Immature natural killer cell (primary cell): ENCODE measurements at regions not wholly inside any gene's neighbourhood (a gene's known extent, or its start where the extent isn't known, plus 50 kb on each side); places are given as distances from the start of the nearest gene placed in this dataset.

Experiments
- DNase-seq, 3 donors: peaks; one replicate each; pipeline ENCODE4 v3.0.0; 2022; ENCODE audit warnings: mixed read lengths in 1 of 3
- H3K27ac Mint-ChIP-seq, 6 donors: one replicate each; pipeline ENCODE4 v1.8.0; 2020; ENCODE audit warnings: mixed read lengths in 6 of 6, mild to moderate bottlenecking in 5 of 6, inconsistent platforms in 4 of 6, moderate library complexity in 3 of 6
- H3K27me3 Mint-ChIP-seq, 3 donors: one replicate each; pipeline ENCODE4 v1.8.0; 2020 to 2021; ENCODE audit warnings: low read depth in 3 of 3, mild to moderate bottlenecking in 3 of 3, mixed read lengths in 3 of 3, moderate library complexity in 3 of 3, inconsistent platforms in 1 of 3
- H3K36me3 Mint-ChIP-seq, 3 donors: one replicate each; pipeline ENCODE4 v1.8.0; 2020; ENCODE audit warnings: mixed read lengths in 3 of 3, inconsistent platforms in 2 of 3, mild to moderate bottlenecking in 2 of 3
- H3K4me1 Mint-ChIP-seq, 2 donors: one replicate each; pipeline ENCODE4 v1.8.0; 2020; ENCODE audit warnings: inconsistent platforms in 2 of 2, mild to moderate bottlenecking in 2 of 2, mixed read lengths in 2 of 2, moderate library complexity in 1 of 2
- H3K4me3 Mint-ChIP-seq, 5 donors: one replicate each; pipeline ENCODE4 v1.8.0; 2020; ENCODE audit warnings: mild to moderate bottlenecking in 5 of 5, mixed read lengths in 5 of 5, inconsistent platforms in 3 of 5, moderate library complexity in 3 of 5
- H3K9me3 Mint-ChIP-seq, 6 donors: one replicate each; pipeline ENCODE4 v1.8.0; 2020; ENCODE audit warnings: mild to moderate bottlenecking in 6 of 6, mixed read lengths in 6 of 6, inconsistent platforms in 4 of 6, moderate library complexity in 3 of 6

- Mint-ChIP-seq H3K36me3 (no peaks in the 10 kb centered on the region), H3K27me3 (peaks cover 0 to 3% (median 1%) of the 10 kb centered on the region in 3 donors), H3K27ac (no peak overlapping the region), H3K4me1 (no peaks in the 10 kb centered on the region), H3K4me3 (no peak overlapping the region), H3K9me3 (peaks cover 0 to 5% (median 0%) of the 10 kb centered on the region in 6 donors)
- DNase-seq, result no peak
Observed at GRCh38 chr3:25114532-25114931, 313.5 kb upstream of the RARB start.

DNA sequence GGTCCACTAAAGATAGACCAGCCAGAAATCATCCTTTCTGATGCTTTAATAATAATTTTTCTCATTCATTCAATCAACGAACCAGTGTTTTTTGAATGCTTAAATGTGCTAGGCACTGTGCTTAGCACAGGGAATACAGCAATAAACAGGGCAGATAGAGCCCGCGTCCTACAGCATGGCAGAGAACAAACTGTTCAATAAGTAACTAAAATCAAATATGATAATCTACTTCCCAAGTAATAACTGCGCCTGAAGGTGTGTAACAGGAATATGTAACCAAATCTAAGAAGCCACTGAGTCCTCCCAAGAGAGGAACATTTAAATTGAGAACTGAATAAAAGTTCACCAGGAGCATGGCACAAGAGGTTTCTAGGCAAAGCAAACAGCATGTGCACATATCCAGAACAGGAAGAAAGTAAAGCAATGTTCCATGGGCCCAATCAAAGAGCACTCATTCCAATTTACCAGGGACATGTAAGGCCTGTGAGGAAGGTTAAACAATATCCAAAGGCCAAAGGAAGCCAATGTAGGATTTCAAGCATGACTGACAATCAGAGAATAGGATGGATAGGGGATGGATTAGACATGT is 311.0 kb upstream of the RARB start:
- peaks cover 0 to 7% (median 0%) of the 10 kb centered on the region in 6 donors for H3K9me3 Mint-ChIP-seq
- H3K27ac Mint-ChIP-seq, result no peak overlapping the region
- DNase-seq, result no peak
- no peaks in the 10 kb centered on the region for H3K36me3 Mint-ChIP-seq
- H3K4me3 Mint-ChIP-seq, result no peak overlapping the region
- peaks cover 0 to 5% (median 1%) of the 10 kb centered on the region in 3 donors for H3K27me3 Mint-ChIP-seq
- no peaks in the 10 kb centered on the region for H3K4me1 Mint-ChIP-seq

GRCh38 chr3:25119682-25120081 is 308.4 kb upstream of the RARB start:
- no peaks in the 10 kb centered on the region for H3K36me3 Mint-ChIP-seq
- no peak overlapping the region for H3K27ac Mint-ChIP-seq
- no peaks in the 10 kb centered on the region for H3K4me1 Mint-ChIP-seq
- no peak overlapping the region for H3K4me3 Mint-ChIP-seq
- H3K27me3 Mint-ChIP-seq, result peaks cover 0 to 5% (median 1%) of the 10 kb centered on the region in 3 donors
- no peak for DNase-seq
- H3K9me3 Mint-ChIP-seq, result peaks cover 0 to 7% (median 0%) of the 10 kb centered on the region in 6 donors

DNA sequence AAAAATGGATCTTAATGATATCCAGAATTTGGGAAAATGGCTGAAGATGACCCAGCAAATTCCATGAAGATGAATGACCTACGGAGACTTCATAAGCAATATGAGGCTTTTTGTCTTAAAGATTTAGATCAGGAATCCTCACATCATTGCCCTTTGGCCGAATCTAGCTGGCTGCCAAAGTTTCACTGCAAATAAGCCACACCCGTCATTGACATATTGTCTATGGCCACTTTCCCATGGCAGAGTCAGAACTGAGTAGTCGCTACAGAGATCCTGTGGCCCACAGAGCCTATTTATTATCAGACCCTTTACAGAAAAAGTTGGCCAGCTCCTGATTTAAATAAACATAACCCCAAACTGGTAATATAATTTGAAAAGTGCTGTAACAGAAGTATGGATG is 307.4 kb upstream of the RARB start:
- Mint-ChIP-seq H3K27me3 (peaks cover 0 to 5% (median 1%) of the 10 kb centered on the region in 3 donors), H3K27ac (no peak overlapping the region), H3K9me3 (peaks cover 0 to 6% (median 0%) of the 10 kb centered on the region in 6 donors), H3K36me3 (no peaks in the 10 kb centered on the region), H3K4me1 (no peaks in the 10 kb centered on the region), H3K4me3 (no peak overlapping the region)
- DNase-seq, result no peak

- Mint-ChIP-seq H3K9me3 (peaks cover 3 to 16% (median 7%) of the 10 kb centered on the region in 6 donors), H3K36me3 (no peaks in the 10 kb centered on the region), H3K27me3 (peaks cover 0 to 2% (median 1%) of the 10 kb centered on the region in 3 donors), H3K4me1 (no peaks in the 10 kb centered on the region), H3K27ac (no peak overlapping the region), H3K4me3 (no peak overlapping the region)
- no peak for DNase-seq
Observed at GRCh38 chr3:25125201-25125600, 302.9 kb upstream of the RARB start.

DNA sequence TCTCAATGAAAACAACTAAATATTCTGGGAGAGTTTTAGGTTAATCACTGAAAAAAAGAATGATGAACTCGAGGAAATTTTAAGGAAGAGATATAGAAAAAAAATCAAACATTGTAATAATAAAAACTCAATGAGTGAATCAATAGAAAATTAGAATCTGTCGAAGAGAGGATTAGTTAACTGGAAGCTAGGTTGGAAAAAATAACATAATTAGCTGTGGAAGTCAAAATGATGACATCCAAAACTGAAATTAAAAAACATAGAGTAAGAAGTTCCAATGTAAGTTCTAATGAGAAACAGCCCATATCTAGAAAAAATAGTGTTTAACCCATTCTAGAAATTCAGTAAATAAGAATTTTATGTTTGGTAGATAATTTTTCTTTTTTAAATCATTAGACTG is 299.3 kb upstream of the RARB start:
- no peaks in the 10 kb centered on the region for H3K4me1 Mint-ChIP-seq
- H3K36me3 Mint-ChIP-seq, result no peaks in the 10 kb centered on the region
- peaks cover 0 to 2% (median 0%) of the 10 kb centered on the region in 3 donors for H3K27me3 Mint-ChIP-seq
- peaks cover 4 to 21% (median 8%) of the 10 kb centered on the region in 6 donors for H3K9me3 Mint-ChIP-seq
- no peak for DNase-seq
- H3K27ac Mint-ChIP-seq, result no peak overlapping the region
- no peak overlapping the region for H3K4me3 Mint-ChIP-seq

GRCh38 chr3:25130724-25131520 is 297.1 kb upstream of the RARB start:
- Mint-ChIP-seq H3K27ac (no peak overlapping the region), H3K27me3 (peaks cover 0 to 2% (median 0%) of the 10 kb centered on the region in 3 donors), H3K9me3 (peaks cover 5 to 21% (median 8%) of the 10 kb centered on the region in 6 donors), H3K36me3 (no peaks in the 10 kb centered on the region), H3K4me1 (no peaks in the 10 kb centered on the region), H3K4me3 (no peak overlapping the region)
- DNase-seq, result no peak

DNA sequence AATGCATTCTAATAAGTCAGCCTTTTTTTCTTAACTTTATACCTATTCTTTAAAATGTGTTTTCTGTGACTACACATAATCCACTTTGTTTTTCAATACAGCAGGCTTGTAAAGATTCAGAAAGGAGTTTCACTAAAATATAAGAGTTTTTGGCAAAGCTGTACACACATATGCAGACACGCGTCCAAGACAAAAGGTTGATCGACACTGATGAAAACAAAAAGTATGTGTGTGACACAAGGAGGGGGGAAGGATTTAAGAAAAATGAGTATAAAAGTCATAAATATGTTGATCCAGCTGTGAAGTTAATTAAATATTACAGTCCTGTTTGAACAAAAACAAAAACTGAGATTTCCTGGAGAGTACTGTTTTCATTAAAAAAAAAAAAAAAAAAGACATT is 294.5 kb upstream of the RARB start:
- peaks cover 0 to 2% (median 0%) of the 10 kb centered on the region in 3 donors for H3K27me3 Mint-ChIP-seq
- H3K36me3 Mint-ChIP-seq, result no peaks in the 10 kb centered on the region
- no peak for DNase-seq
- H3K27ac Mint-ChIP-seq, result no peak overlapping the region
- H3K9me3 Mint-ChIP-seq, result peaks cover 2 to 12% (median 6%) of the 10 kb centered on the region in 6 donors
- no peak overlapping the region for H3K4me3 Mint-ChIP-seq
- no peaks in the 10 kb centered on the region for H3K4me1 Mint-ChIP-seq

DNA sequence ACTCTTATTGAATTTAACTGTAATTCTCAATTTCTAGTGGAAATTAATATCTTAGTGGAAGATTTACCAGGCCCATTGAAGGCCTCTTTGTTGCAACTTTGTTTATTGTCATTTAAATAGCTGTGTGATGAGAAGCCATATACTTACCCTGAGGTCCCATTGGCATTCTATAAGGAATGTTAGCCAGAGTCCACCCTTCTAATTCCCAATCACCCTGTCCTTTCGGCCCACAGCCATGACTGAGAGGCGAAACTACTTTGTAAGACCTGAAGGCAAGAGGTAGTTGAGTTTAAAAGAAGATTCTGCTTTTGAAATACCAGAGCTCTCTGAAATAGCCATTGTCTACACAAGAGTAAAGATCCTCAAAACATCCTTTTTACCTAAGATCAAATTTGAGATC is 290.5 kb upstream of the RARB start:
- no peaks in the 10 kb centered on the region for H3K36me3 Mint-ChIP-seq
- H3K9me3 Mint-ChIP-seq, result peaks cover 0 to 5% (median 0%) of the 10 kb centered on the region in 6 donors
- no peaks in the 10 kb centered on the region for H3K4me1 Mint-ChIP-seq
- peaks cover 0 to 2% (median 0%) of the 10 kb centered on the region in 3 donors for H3K27me3 Mint-ChIP-seq
- no peak overlapping the region for H3K27ac Mint-ChIP-seq
- H3K4me3 Mint-ChIP-seq, result no peak overlapping the region
- DNase-seq, result no peak

DNA sequence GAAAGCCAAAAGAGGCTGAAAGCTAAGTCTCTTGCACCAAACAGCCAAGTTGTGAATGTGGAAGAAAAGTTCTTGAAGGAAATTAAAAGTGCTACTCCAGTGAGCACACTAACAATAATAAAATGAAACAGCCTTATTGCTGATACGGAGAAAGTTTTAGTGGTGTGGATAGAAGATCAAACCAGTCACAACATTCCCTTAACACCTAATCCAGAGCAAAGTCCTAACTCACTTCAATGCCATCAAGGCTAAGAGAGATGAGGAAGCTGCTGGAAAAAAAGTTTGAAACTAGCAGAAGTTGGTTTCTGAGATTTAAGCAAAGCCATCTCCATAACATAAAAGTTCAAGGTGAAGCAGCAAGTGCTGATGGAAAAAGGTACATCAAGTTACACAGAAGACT is 288.8 kb upstream of the RARB start:
- Mint-ChIP-seq H3K27me3 (peaks cover 0 to 2% (median 0%) of the 10 kb centered on the region in 3 donors), H3K9me3 (peaks cover 0 to 5% (median 0%) of the 10 kb centered on the region in 6 donors), H3K4me1 (no peaks in the 10 kb centered on the region), H3K27ac (no peak overlapping the region), H3K4me3 (no peak overlapping the region), H3K36me3 (no peaks in the 10 kb centered on the region)
- DNase-seq, result no peak

- no peak overlapping the region for H3K4me3 Mint-ChIP-seq
- no peaks in the 10 kb centered on the region for H3K4me1 Mint-ChIP-seq
- peaks cover 0 to 1% (median 0%) of the 10 kb centered on the region in 3 donors for H3K27me3 Mint-ChIP-seq
- DNase-seq, result no peak
- no peaks in the 10 kb centered on the region for H3K36me3 Mint-ChIP-seq
- H3K27ac Mint-ChIP-seq, result no peak overlapping the region
- peaks cover 0 to 10% (median 1%) of the 10 kb centered on the region in 6 donors for H3K9me3 Mint-ChIP-seq
Observed at GRCh38 chr3:25142609-25143355, 285.3 kb upstream of the RARB start.

DNA sequence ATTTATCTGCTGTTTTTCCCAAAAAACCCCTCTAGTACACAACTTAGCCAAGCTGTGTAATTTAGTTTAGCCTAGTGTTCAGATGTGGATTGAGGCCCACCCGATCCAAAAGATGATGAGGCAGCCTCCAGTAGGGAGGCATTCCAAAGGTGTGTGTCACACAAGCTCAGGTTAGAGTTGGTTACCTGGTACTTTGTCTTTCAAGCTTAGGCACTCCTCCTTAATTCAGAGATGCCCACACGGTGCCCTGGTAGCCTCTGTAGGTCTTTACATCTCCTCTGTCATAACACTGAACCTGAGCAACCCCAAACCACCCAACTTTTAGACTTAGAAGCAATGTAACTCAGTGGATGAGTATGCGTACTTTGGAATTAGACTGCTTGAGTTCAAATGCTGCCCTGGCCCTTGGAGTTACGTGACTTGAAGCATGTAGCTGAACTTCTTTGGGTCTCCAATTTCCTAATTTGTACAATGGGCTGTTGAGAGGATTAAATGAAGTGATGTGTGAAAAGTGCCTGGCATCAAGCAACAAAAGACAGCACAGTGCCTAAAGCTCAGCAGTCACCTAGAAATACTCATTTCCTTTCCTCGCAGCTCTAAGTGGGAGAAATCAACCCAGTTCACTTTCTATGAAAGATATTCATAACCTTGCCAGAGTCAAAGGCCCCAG is 284.6 kb upstream of the RARB start:
- H3K4me1 Mint-ChIP-seq, result no peaks in the 10 kb centered on the region
- peaks cover 0 to 1% (median 0%) of the 10 kb centered on the region in 3 donors for H3K27me3 Mint-ChIP-seq
- H3K27ac Mint-ChIP-seq, result no peak overlapping the region
- H3K4me3 Mint-ChIP-seq, result no peak overlapping the region
- no peaks in the 10 kb centered on the region for H3K36me3 Mint-ChIP-seq
- H3K9me3 Mint-ChIP-seq, result peaks cover 0 to 10% (median 1%) of the 10 kb centered on the region in 6 donors
- DNase-seq, result no peak

DNA sequence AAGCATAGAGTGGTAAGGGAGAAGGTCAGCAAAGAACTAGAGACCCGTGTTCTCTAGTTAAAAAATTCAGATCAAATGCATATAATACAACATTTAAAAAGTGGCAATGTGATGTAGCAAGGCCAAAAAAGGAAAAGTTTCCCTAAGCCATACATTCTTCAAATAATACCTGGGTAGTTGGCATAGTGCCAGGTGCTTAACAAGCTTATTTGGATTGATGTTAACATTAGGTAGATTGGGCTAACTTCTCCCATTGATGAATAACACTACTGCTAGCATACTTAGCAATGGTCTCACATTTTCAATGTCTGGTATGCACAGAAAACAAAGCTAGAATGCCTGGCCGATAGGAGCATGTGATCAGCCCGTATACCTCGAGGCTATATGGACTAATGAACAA is 283.6 kb upstream of the RARB start:
- H3K9me3 Mint-ChIP-seq, result peaks cover 0 to 10% (median 3%) of the 10 kb centered on the region in 6 donors
- no peak for DNase-seq
- no peak overlapping the region for H3K4me3 Mint-ChIP-seq
- no peak overlapping the region for H3K27ac Mint-ChIP-seq
- no peaks in the 10 kb centered on the region for H3K4me1 Mint-ChIP-seq
- no peaks in the 10 kb centered on the region for H3K36me3 Mint-ChIP-seq
- H3K27me3 Mint-ChIP-seq, result peaks cover 0 to 3% (median 0%) of the 10 kb centered on the region in 3 donors
